ENCODE measurements at regions not wholly inside any gene's neighbourhood (a gene's known extent, or its start where the extent isn't known, plus 50 kb on each side); places are given as distances from the start of the nearest gene placed in this dataset.

DNA sequence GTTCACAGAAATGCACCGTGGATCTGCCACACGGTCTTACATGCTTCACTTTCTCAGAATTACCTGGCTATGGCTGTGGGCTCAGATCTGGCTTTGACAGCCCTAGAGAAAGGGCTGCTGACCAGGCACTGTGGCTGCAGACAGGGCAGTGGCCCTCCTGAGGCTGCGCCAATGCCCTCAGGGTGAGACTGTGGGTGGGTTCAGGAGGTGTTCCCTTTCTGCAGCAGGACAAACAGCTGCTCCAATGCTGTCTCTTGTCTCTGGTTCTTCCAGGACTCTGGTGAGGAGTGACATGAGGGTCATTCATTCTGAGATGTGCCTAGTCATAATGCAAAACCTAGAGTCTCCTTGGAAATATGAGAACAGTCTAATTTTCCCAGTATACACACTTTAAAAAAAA is 90.5 kb upstream of the SMIM21 start:
- H3K4me1 ChIP-seq = no peaks in the 10 kb centered on the region
- TF ChIP-seq CTCF (IDR thresholded peaks at IDR 0.05) = no peak
- no peaks in the 10 kb centered on the region for H3K27me3 ChIP-seq (ENCODE audit: control insufficient read depth, insufficient read depth, low read length)
- no peak overlapping the region for H3K9ac ChIP-seq
- no peaks in the 10 kb centered on the region for H3K36me3 ChIP-seq (ENCODE audit: control insufficient read depth, insufficient read depth, low read length)
- no peak overlapping the region for H3K27ac ChIP-seq
- no peaks in the 10 kb centered on the region for H3K79me2 ChIP-seq
- no peak overlapping the region for H2AFZ ChIP-seq
- H3K9me3 ChIP-seq (ENCODE audit: control insufficient read depth, low read length) = no peaks in the 10 kb centered on the region
- no peak overlapping the region for H3K4me2 ChIP-seq (ENCODE audit: low read length)
- H3K4me3 ChIP-seq (ENCODE audit: low read depth, low read length) = no peak overlapping the region

GRCh38 chr18:75517286-75517685 is 89.8 kb upstream of the SMIM21 start:
- H3K27ac ChIP-seq = no peak overlapping the region
- H3K9me3 ChIP-seq (ENCODE audit: control insufficient read depth, low read length) = no peaks in the 10 kb centered on the region

GRCh38 chr18:75507636-75508035 is 80.1 kb upstream of the SMIM21 start:
- TF ChIP-seq CTCF (IDR thresholded peaks at IDR 0.05) = no peak
- H3K4me3 ChIP-seq (ENCODE audit: low read depth, low read length) = no peak overlapping the region
- no peaks in the 10 kb centered on the region for H3K79me2 ChIP-seq
- no peaks in the 10 kb centered on the region for H3K27me3 ChIP-seq (ENCODE audit: control insufficient read depth, insufficient read depth, low read length)
- no peak overlapping the region for H3K9ac ChIP-seq
- H3K36me3 ChIP-seq (ENCODE audit: control insufficient read depth, insufficient read depth, low read length) = no peaks in the 10 kb centered on the region
- no peaks in the 10 kb centered on the region for H3K9me3 ChIP-seq (ENCODE audit: control insufficient read depth, low read length)
- H3K4me1 ChIP-seq = no peaks in the 10 kb centered on the region
- no peak overlapping the region for H3K4me2 ChIP-seq (ENCODE audit: low read length)
- no peak overlapping the region for H2AFZ ChIP-seq
- H3K27ac ChIP-seq = no peak overlapping the region

More at GRCh38 chr18:75517286-75517685, 89.8 kb upstream of the SMIM21 start:
- Histone ChIP-seq H3K4me3 (ENCODE audit: low read depth, low read length) (no peak overlapping the region), H3K4me1 (no peaks in the 10 kb centered on the region), H3K4me2 (ENCODE audit: low read length) (no peak overlapping the region), H2AFZ (no peak overlapping the region), H3K79me2 (no peaks in the 10 kb centered on the region), H3K27me3 (ENCODE audit: control insufficient read depth, insufficient read depth, low read length) (no peaks in the 10 kb centered on the region), H3K9ac (no peak overlapping the region), H3K36me3 (ENCODE audit: control insufficient read depth, insufficient read depth, low read length) (no peaks in the 10 kb centered on the region)
- TF ChIP-seq CTCF (IDR thresholded peaks at IDR 0.05) = no peak

DNA sequence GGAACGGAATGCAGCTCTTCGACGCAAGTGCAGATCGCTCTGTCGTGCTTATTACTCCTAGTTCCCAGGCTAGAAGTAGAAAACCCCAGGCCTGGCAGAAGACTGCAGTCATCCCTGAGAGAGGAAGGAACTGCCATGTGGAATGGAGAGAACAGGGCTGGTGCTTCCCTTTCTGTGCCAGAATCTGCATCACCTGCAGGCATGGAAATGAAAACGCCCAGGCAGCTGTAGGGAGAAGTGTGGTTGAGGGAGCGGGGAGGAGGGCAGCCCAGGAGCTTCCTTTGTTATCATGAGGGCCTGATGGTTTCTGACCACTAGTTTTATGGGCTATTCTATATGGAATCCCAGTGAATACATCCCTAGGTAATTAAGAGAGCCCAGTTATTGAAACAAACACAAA is 79.4 kb upstream of the SMIM21 start:
- no peaks in the 10 kb centered on the region for H3K9me3 ChIP-seq (ENCODE audit: control insufficient read depth, low read length)
- no peak for TF ChIP-seq CTCF (IDR thresholded peaks at IDR 0.05)
- no peak overlapping the region for H2AFZ ChIP-seq
- no peak overlapping the region for H3K27ac ChIP-seq
- H3K4me2 ChIP-seq (ENCODE audit: low read length) = no peak overlapping the region
- no peaks in the 10 kb centered on the region for H3K4me1 ChIP-seq
- H3K4me3 ChIP-seq (ENCODE audit: low read depth, low read length) = no peak overlapping the region
- no peaks in the 10 kb centered on the region for H3K79me2 ChIP-seq
- no peaks in the 10 kb centered on the region for H3K36me3 ChIP-seq (ENCODE audit: control insufficient read depth, insufficient read depth, low read length)
- no peaks in the 10 kb centered on the region for H3K27me3 ChIP-seq (ENCODE audit: control insufficient read depth, insufficient read depth, low read length)
- no peak overlapping the region for H3K9ac ChIP-seq

GRCh38 chr18:75504469-75504868 is 77.0 kb upstream of the SMIM21 start:
- no peaks in the 10 kb centered on the region for H3K79me2 ChIP-seq
- H3K36me3 ChIP-seq (ENCODE audit: control insufficient read depth, insufficient read depth, low read length) = no peaks in the 10 kb centered on the region
- no peak overlapping the region for H2AFZ ChIP-seq
- no peaks in the 10 kb centered on the region for H3K4me1 ChIP-seq
- no peak overlapping the region for H3K9ac ChIP-seq
- no peak for TF ChIP-seq CTCF (IDR thresholded peaks at IDR 0.05)
- no peaks in the 10 kb centered on the region for H3K27me3 ChIP-seq (ENCODE audit: control insufficient read depth, insufficient read depth, low read length)
- H3K9me3 ChIP-seq (ENCODE audit: control insufficient read depth, low read length) = no peaks in the 10 kb centered on the region
- H3K4me2 ChIP-seq (ENCODE audit: low read length) = no peak overlapping the region
- H3K4me3 ChIP-seq (ENCODE audit: low read depth, low read length) = no peak overlapping the region
- H3K27ac ChIP-seq = no peak overlapping the region
